ENCODE measurements at regions not wholly inside any gene's neighbourhood (a gene's known extent, or its start where the extent isn't known, plus 50 kb on each side); places are given as distances from the start of the nearest gene placed in this dataset.

DNA sequence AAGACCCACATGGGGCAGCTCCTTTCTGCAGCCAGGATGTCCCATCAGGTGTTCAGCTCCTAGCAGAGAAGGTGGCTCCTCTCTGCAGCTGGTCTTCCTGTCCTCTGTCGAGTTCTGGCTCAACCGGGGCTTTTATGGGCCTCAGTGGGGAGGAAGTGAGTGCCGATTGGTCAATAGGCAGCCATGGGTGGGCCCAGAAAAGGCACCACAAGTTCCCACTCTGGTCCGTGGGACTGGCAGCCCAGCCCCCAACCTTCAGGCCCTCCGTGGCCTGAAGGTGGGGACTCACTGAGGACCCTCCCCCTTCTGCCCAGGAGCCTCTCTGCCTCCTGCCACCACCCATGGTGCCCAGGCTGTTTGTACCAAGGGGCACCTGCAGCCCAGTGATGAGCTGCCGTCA, 161.7 kb upstream of the DUSP10 start:
- TF ChIP-seq, protein P1, sequence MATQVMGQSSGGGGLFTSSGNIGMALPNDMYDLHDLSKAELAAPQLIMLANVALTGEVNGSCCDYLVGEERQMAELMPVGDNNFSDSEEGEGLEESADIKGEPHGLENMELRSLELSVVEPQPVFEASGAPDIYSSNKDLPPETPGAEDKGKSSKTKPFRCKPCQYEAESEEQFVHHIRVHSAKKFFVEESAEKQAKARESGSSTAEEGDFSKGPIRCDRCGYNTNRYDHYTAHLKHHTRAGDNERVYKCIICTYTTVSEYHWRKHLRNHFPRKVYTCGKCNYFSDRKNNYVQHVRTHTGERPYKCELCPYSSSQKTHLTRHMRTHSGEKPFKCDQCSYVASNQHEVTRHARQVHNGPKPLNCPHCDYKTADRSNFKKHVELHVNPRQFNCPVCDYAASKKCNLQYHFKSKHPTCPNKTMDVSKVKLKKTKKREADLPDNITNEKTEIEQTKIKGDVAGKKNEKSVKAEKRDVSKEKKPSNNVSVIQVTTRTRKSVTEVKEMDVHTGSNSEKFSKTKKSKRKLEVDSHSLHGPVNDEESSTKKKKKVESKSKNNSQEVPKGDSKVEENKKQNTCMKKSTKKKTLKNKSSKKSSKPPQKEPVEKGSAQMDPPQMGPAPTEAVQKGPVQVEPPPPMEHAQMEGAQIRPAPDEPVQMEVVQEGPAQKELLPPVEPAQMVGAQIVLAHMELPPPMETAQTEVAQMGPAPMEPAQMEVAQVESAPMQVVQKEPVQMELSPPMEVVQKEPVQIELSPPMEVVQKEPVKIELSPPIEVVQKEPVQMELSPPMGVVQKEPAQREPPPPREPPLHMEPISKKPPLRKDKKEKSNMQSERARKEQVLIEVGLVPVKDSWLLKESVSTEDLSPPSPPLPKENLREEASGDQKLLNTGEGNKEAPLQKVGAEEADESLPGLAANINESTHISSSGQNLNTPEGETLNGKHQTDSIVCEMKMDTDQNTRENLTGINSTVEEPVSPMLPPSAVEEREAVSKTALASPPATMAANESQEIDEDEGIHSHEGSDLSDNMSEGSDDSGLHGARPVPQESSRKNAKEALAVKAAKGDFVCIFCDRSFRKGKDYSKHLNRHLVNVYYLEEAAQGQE (IDR thresholded peaks at IDR 0.05; ENCODE audit: borderline replicate concordance), result no peak
- TF ChIP-seq TAF1 (IDR thresholded peaks at IDR 0.05; ENCODE audit: low read depth) (no peak), POLR2AphosphoS5 (IDR thresholded peaks at IDR 0.05) (no peak)
- TF ChIP-seq, protein P2, sequence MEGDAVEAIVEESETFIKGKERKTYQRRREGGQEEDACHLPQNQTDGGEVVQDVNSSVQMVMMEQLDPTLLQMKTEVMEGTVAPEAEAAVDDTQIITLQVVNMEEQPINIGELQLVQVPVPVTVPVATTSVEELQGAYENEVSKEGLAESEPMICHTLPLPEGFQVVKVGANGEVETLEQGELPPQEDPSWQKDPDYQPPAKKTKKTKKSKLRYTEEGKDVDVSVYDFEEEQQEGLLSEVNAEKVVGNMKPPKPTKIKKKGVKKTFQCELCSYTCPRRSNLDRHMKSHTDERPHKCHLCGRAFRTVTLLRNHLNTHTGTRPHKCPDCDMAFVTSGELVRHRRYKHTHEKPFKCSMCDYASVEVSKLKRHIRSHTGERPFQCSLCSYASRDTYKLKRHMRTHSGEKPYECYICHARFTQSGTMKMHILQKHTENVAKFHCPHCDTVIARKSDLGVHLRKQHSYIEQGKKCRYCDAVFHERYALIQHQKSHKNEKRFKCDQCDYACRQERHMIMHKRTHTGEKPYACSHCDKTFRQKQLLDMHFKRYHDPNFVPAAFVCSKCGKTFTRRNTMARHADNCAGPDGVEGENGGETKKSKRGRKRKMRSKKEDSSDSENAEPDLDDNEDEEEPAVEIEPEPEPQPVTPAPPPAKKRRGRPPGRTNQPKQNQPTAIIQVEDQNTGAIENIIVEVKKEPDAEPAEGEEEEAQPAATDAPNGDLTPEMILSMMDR (IDR thresholded peaks at IDR 0.05; ENCODE audit: poor library complexity, severe bottlenecking), result no peak
- Histone ChIP-seq H3K27ac (ENCODE audit: low read length) (no peak overlapping the region), H4K20me1 (ENCODE audit: insufficient read depth) (no peaks in the 10 kb centered on the region), H3K79me2 (replicated peaks; ENCODE audit: insufficient read depth, low read length) (no peaks in the 10 kb centered on the region), H3K4me3 (ENCODE audit: low read length) (no peak overlapping the region), H3K36me3 (ENCODE audit: insufficient read depth, low read length) (no peaks in the 10 kb centered on the region), H3K9me3 (ENCODE audit: low read length) (no peaks in the 10 kb centered on the region), H3F3A (ENCODE audit: insufficient read depth, low read length, poor library complexity, severe bottlenecking) (no peaks in the 10 kb centered on the region), H3K4me2 (ENCODE audit: low read length) (no peak overlapping the region), H3K27me3 (ENCODE audit: insufficient read depth, low read depth, low read length) (no peaks in the 10 kb centered on the region), H3K9ac (ENCODE audit: low read length) (no peak overlapping the region), H3K9me2 (ENCODE audit: insufficient read depth, low read length) (no peaks in the 10 kb centered on the region), H2AFZ (ENCODE audit: low read depth, low read length) (no peak overlapping the region)

DNA sequence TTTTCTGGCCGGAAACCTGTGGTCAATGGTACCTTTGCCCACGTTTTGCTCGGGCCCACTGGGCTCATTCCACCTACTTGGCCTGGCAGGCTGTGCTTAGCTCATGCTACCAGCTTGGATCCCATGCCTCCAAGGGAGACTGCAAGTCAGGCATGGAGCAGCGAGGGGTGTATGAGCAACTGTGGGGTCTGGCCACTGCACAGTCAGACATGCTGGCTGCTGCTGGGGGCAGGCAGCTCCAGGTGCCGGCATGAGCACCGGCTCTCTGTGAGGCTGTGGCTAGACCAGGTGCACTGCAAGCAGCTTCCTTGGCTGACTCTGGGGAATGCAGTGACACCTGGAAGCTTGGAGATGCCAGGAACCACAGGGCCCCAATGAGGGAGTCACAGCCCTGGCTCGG, 161.1 kb upstream of the DUSP10 start:
- Histone ChIP-seq H3K27me3 (ENCODE audit: insufficient read depth, low read depth, low read length) (no peaks in the 10 kb centered on the region), H4K20me1 (ENCODE audit: insufficient read depth) (no peaks in the 10 kb centered on the region), H3K27ac (ENCODE audit: low read length) (no peak overlapping the region), H3K36me3 (ENCODE audit: insufficient read depth, low read length) (no peaks in the 10 kb centered on the region), H3K79me2 (replicated peaks; ENCODE audit: insufficient read depth, low read length) (no peaks in the 10 kb centered on the region), H3K4me2 (ENCODE audit: low read length) (no peak overlapping the region), H2AFZ (ENCODE audit: low read depth, low read length) (no peak overlapping the region), H3F3A (ENCODE audit: insufficient read depth, low read length, poor library complexity, severe bottlenecking) (no peaks in the 10 kb centered on the region), H3K9me2 (ENCODE audit: insufficient read depth, low read length) (no peaks in the 10 kb centered on the region), H3K9ac (ENCODE audit: low read length) (no peak overlapping the region), H3K9me3 (ENCODE audit: low read length) (no peaks in the 10 kb centered on the region), H3K4me3 (ENCODE audit: low read length) (no peak overlapping the region)
- no peak for TF ChIP-seq POLR2AphosphoS5 (IDR thresholded peaks at IDR 0.05)
- no peak for TF ChIP-seq SMC3 (conservative IDR thresholded peaks at IDR 0.05; ENCODE audit: poor library complexity)
- no peak for TF ChIP-seq EP300 (conservative IDR thresholded peaks at IDR 0.05; ENCODE audit: poor library complexity, severe bottlenecking)
- TF ChIP-seq, protein P2 (IDR thresholded peaks at IDR 0.05; ENCODE audit: poor library complexity, severe bottlenecking), result no peak
- no peak for TF ChIP-seq RAD21 (conservative IDR thresholded peaks at IDR 0.05)
- TF ChIP-seq MXI1 (conservative IDR thresholded peaks at IDR 0.05; ENCODE audit: poor library complexity, severe bottlenecking), result no peak
- TF ChIP-seq TAF1 (IDR thresholded peaks at IDR 0.05; ENCODE audit: low read depth), result no peak
- TF ChIP-seq EZH2 (IDR thresholded peaks at IDR 0.05; ENCODE audit: borderline replicate concordance, insufficient read depth, low read length, poor library complexity, severe bottlenecking), result no peak
- TF ChIP-seq, protein P1 (IDR thresholded peaks at IDR 0.05; ENCODE audit: borderline replicate concordance), result no peak

Measured in neural cell (in vitro differentiated cells).